ENCODE measurements at regions not wholly inside any gene's neighbourhood (a gene's known extent, or its start where the extent isn't known, plus 50 kb on each side); places are given as distances from the start of the nearest gene placed in this dataset.
"Not testable (repeated sequence)": the region's sequence is repeated elsewhere in the genome, so short reads cannot be mapped to it uniquely, and the experiment has no call there.

DNA sequence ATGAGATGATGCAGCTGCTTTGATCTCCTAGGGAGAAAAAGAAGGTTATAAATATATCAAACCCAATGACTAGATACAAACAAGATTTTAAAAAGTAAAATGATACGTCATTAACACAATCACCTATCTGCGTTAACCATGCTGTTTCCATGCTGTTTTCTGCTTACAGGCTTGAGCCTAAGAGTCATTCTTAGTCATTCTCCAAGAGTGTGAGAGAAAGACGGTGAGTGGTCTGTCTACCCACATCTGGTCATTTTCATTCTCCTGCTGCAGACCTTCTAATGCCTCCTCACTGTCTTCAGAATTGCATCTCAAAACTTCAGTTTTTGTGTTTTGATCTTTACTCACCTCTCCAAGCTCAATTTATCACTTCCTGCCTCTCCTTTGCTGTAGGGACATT, 98.0 kb upstream of the ELMO1 start:
- no peak for DNase-seq (ENCODE audit: low spot score)

- no peak for DNase-seq (ENCODE audit: low spot score)
These were observed 100.6 kb upstream of the ELMO1 start for GRCh38 chr7:37549076-37549931.

DNA sequence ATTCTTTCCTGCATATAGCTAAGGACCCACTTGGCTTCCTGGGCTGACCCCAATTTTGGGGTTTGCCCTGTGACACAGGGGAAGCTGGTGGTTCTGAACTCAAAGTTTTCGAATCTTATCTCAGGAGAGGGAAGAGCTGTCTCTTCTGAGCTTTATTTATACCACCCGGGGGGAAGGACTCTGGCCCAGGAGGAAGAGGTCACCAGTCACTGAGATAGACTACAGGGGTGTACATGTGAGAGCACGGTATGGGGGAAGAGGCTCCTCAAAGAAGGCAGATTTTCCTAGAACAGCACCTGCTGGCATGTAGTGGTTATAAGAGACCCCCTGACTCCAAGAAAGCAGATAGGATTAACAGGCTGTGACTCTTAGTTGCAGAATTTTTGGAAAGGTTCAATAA, 101.8 kb upstream of the ELMO1 start:
- DNase-seq (ENCODE audit: low spot score), result no peak

- no peak for DNase-seq (ENCODE audit: low spot score)
These were observed 102.2 kb upstream of the ELMO1 start for GRCh38 chr7:37550872-37551271.

- no peak for DNase-seq (ENCODE audit: low spot score)
These were observed 103.4 kb upstream of the ELMO1 start for GRCh38 chr7:37552030-37552429.

DNA sequence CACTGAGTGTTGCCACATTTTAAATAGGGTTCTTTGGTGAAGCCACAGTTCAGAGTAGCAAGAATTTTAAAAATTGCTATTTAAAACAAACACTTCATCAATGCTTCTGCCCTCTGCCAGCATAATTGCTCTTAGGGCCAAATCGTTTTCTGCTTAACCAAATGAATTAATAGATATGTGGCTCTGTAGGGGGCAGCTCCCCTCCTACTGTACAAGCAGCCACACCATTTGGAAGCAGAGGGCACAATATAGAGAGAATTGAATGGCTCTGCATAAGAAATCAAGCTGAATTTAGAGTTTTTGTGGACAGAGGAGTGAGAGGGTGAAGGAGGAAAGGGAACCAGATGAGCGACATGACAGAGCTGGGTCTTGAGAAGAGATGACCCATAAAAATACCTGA, 103.8 kb upstream of the ELMO1 start:
- DNase-seq (ENCODE audit: low spot score), result not testable (repeated sequence)

GRCh38 chr7:37555528-37555927, 106.9 kb upstream of the ELMO1 start:
- DNase-seq (ENCODE audit: low spot score), result no peak

DNA sequence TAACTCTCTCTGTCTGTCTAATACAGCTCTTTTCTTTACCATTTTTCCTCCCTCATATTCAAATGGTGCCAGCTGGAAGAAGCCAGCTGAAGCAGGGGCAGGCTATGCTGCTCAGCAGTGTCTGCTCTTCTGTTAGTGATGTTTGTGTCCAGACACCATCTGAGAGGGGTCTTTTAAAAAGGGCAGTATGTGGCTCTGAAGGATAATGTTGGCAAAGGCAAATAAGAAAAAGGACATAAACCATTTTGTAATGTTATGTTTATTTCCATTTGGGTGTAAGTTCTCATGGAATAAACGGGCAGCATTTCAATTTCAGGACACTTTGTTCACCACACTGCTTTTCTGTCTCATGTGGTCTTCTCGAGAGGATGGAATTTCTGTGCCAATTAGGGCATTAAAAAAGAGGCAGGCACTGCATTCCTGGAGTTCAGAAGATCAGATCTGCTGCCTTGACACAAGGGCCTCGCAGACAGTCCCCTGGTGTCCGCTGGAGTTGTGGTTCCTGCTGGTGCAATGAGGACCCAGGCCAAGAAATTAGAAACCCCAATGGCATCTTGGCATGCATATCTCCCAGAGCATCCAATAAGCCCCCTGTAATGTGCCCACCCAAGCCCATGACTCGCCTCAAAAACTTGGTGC, 109.0 kb upstream of the ELMO1 start:
- DNase-seq (ENCODE audit: low spot score), result no peak

DNA sequence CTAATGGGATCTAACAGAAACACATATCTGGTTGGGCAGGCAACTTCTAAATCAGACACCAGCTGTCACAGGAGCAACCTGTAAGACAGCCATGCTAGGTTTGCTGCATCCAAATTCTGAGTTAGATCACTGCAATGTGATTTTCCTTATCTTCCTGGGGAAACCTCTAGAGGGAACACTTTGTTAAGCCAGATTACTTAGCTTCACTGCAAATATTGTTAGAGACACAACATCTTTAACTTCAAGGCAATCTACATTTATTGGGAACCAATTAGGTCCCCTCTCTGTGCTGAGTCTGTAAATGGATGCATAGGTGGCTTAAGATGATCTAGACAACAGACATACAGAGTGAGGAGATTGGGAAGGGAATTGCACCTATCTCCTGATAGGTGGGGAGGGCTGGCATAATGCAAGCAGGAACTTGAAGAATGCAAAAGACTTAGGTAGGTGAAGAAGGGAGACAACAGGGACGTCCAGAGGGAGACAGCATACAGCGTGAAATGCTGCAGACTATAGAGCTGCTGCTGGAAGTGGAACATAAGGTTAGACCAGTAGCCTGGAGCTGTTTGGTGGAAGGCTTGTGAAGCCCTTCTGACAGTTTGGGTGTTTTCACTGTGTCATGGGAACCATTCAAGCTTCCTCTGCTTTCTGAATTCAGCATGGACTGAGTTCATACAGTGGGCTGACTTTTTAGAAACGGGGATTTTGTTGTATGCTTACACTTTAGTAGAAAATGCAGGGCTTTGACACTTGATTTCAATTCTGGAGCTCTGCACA, 109.8 kb upstream of the ELMO1 start:
- DNase-seq (ENCODE audit: low spot score), result no peak

DNA sequence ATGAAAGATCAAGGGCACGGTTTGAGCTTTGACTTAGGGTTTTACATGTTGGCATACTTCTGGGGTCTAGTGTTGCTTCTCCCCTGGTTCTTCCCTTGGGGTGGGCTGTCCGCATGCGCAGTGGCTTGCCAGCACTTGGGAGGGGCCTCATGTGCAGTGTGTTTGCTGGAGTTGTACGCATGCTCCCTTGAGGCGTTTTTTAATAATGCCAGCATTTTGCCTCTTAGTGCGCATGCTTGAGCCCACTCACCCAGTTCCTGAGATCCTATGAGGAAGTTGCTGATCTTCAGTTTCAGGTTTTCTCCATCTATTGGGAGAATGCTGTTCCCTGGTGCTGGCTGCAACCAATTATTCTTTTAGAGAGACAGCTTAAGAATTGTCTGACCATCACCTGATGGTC, 113.4 kb upstream of the GPR141 start:
- peak; percentile 50 for DNase-seq (ENCODE audit: low spot score)

DNA sequence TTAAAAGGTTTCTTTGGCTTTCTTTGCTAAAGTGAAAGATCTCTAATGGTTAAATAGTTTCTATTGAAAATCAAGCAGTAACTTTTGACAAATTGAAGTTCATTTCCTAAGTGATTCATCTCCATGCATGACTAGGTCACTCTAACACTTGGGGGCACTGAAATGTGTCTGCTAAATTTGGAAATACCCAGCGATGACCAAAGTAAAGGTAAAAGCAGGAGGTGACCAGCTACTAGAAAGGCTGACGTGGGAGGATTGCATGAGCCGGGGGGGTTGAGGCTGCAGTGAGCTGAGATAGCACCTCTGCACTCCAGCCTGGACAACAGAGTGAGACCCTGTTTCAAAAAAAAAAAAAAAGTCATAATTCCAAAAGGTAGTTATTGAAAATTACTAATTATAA, 111.8 kb upstream of the GPR141 start:
- no peak for DNase-seq (ENCODE audit: low spot score)

- no peak for DNase-seq (ENCODE audit: low spot score)
These were observed 106.2 kb upstream of the GPR141 start for GRCh38 chr7:37577412-37577811.

- no peak for DNase-seq (ENCODE audit: low spot score)
These were observed 105.7 kb upstream of the GPR141 start for GRCh38 chr7:37577901-37578300.

- DNase-seq (ENCODE audit: low spot score), result no peak
These were observed 105.2 kb upstream of the GPR141 start for GRCh38 chr7:37578350-37578749.

DNA sequence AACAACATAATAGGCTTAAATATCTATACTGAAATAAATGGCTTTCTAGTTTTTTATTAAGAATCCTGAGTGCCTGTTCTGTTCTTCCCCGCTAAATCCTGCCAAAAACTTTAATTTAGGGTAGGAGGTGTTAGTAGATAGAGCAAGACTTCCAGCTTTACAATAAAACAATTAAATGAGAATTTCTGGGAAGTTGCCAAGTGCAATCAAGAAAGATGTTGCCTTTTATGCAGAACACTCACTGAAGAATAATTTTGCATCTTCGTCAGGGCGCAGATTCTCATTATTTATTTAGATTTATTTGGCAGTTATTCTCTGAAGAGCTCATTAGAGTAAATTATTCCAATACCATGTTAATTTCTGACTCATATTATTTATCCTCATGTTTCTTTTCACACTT, 103.2 kb upstream of the GPR141 start:
- no peak for DNase-seq (ENCODE audit: low spot score)

DNA sequence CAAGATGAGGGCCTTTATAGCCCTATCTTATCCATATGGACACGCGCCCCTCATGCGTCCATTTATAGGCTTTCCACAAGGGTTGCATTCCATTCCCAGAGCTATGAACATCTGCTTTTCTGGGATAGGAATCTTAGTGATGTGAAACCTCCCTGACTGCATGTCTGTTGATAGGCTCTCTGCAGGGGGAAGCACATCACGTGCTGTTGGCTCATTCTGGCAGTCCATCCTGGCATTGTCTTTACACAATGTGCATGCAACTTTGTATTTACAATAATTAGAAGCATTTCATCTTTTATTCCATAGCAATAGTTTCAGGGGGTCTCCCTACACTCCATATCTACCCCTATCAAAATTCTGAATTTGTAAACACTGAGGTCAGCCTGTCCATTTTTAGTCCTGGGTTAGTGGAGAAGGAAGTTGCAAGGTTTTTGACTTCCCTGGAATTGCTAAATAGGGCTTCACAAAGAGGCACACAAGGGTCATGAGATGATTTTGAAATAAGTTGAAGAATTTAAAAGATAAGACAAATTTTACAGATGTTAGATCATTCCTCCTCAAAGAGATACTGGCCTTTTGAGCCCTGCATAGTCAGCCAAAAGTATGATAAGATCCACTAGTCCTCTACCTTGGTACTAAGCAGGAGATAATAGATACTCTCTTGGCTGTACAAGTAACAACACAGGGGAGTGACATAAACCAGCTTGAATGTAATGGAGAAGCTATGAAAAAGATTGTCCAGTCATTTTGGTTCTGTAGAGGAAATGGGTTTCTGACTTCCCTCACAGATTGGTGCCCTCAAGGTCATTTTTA, 98.7 kb upstream of the GPR141 start:
- not testable (repeated sequence) for DNase-seq (ENCODE audit: low spot score)

DNA sequence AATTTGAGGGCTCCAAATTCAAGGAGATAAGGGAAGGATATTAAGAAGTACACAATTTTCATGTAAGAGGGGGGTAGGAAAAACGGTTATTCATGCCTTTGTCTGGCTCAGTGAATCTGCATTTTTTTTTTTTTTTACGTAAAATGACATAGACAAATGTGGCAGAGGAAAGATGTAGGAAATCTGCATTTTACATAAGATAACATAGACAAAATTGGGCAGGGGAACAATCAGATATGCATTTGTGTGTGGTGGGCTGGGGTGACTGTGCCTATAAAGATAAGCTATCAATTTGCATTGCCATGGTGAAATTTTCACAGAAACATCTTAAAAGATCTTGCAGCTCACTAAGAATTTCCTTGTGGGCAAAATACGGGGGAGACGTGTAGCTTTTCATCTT, 92.7 kb upstream of the GPR141 start:
- no peak for DNase-seq (ENCODE audit: low spot score)

GRCh38 chr7:37592366-37592765, 91.2 kb upstream of the GPR141 start:
- DNase-seq (ENCODE audit: low spot score), result no peak

GRCh38 chr7:37594602-37595001, 89.0 kb upstream of the GPR141 start:
- no peak for DNase-seq (ENCODE audit: low spot score)

- no peak for DNase-seq (ENCODE audit: low spot score)
These were observed 84.7 kb upstream of the GPR141 start for GRCh38 chr7:37598824-37599223.

DNA sequence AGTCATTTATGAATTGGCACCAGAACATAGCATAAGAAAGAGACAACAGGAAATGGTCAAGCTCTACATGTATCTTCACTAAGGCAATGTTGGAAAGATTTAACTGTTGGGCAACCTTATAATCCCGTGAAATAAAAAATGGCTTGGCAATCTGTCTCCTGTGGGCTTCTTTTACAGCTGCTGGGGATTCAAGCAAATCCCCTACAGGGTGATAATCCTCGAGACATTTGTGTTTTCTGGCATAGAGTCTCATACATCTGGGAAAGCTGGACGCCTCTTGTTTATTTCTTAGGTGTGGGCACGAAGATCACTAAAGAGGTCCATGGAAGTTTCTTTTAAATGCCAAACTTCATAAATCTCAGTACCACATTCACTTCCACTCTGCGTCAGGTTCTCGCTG, 82.2 kb upstream of the GPR141 start:
- DNase-seq (ENCODE audit: low spot score), result no peak

DNA sequence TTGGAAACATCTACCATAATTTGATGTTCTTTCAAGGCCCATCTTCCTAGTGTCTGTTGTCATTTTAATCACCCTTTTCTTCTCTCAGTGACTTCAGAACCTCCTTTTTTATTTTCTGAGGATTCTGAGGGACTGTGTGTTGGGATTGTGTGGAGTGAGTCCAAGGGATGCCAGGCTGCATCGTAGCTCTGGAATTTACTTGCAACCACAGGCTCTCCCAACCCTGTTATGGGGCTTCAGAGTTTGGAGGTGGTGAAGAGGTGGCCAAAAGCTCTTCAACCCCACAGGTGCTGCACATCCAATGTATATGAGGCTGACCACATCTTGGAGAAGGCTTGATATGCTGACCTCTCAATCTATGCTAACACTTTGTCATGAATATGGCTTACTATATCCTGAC, 79.5 kb upstream of the GPR141 start:
- DNase-seq (ENCODE audit: low spot score), result no peak
